Suppressor macrophage (primary cell): ENCODE measurements at regions not wholly inside any gene's neighbourhood (a gene's known extent, or its start where the extent isn't known, plus 50 kb on each side); places are given as distances from the start of the nearest gene placed in this dataset.

ENCODE experiments used
- DNase-seq, 4 experiments: peaks; one replicate each; pipeline ENCODE4 v3.0.0-alpha.2; 2020 to 2022

GRCh38 chr3:13714251-13714916 is 165.5 kb downstream of the FBLN2 start:
- no peak for DNase-seq

- DNase-seq, result no peak
Observed at GRCh38 chr3:13713396-13713795, 164.5 kb downstream of the FBLN2 start.

GRCh38 chr3:13712682-13713180 is 163.8 kb downstream of the FBLN2 start:
- DNase-seq, result no peak

- DNase-seq, result no peak
Observed at GRCh38 chr3:13711911-13712650, 163.2 kb downstream of the FBLN2 start.

GRCh38 chr3:13710251-13710650 is 161.3 kb downstream of the FBLN2 start:
- DNase-seq, result no peak

- DNase-seq, result no peak
Observed at GRCh38 chr3:13709706-13710105, 160.8 kb downstream of the FBLN2 start.

- DNase-seq, result no peak
Observed at GRCh38 chr3:13708871-13709595, 160.1 kb downstream of the FBLN2 start.

- DNase-seq, result no peak
Observed at GRCh38 chr3:13708301-13708700, 159.4 kb downstream of the FBLN2 start.

GRCh38 chr3:13707456-13707855 is 158.5 kb downstream of the FBLN2 start:
- no peak for DNase-seq

- DNase-seq, result no peak
Observed at GRCh38 chr3:13706886-13707285, 158.0 kb downstream of the FBLN2 start.

GRCh38 chr3:13706451-13706850 is 157.5 kb downstream of the FBLN2 start:
- no peak for DNase-seq

GRCh38 chr3:13705702-13706280 is 156.9 kb downstream of the FBLN2 start:
- no peak for DNase-seq

- no peak for DNase-seq
Observed at GRCh38 chr3:13705051-13705450, 156.1 kb downstream of the FBLN2 start.

GRCh38 chr3:13704174-13704573 is 155.2 kb downstream of the FBLN2 start:
- DNase-seq, result no peak

GRCh38 chr3:13703071-13703470 is 154.1 kb downstream of the FBLN2 start:
- no peak for DNase-seq

GRCh38 chr3:13702286-13702685 is 153.4 kb downstream of the FBLN2 start:
- DNase-seq, result no peak

GRCh38 chr3:13700889-13701288 is 152.0 kb downstream of the FBLN2 start:
- DNase-seq, result no peak

GRCh38 chr3:13700362-13700761 is 151.4 kb downstream of the FBLN2 start:
- no peak for DNase-seq

GRCh38 chr3:13696699-13697098 is 147.8 kb downstream of the FBLN2 start:
- no peak for DNase-seq

- no peak for DNase-seq
Observed at GRCh38 chr3:13693441-13693840, 144.5 kb downstream of the FBLN2 start.

- no peak for DNase-seq
Observed at GRCh38 chr3:13690636-13691035, 141.7 kb downstream of the FBLN2 start.

GRCh38 chr3:13689373-13690260 is 140.7 kb downstream of the FBLN2 start:
- DNase-seq, result no peak
